ENCODE measurements at regions not wholly inside any gene's neighbourhood (a gene's known extent, or its start where the extent isn't known, plus 50 kb on each side); places are given as distances from the start of the nearest gene placed in this dataset.

GRCh38 chr6:14596410-14596809 lies 478.8 kb downstream of the CD83 start (continued):
- TF ChIP-seq YY1 (IDR thresholded peaks at IDR 0.05; ENCODE audit: extremely low read depth, insufficient replicate concordance, low read depth, low read length) (no peak), REST (IDR thresholded peaks at IDR 0.05; ENCODE audit: low read depth) (no peak), SP1 (IDR thresholded peaks at IDR 0.05; ENCODE audit: low read depth) (no peak), SRF (IDR thresholded peaks at IDR 0.05; ENCODE audit: low read depth) (no peak), RAD21 (IDR thresholded peaks at IDR 0.05; ENCODE audit: low read depth) (no peak), JUND (IDR thresholded peaks at IDR 0.05) (no peak), ZFX (IDR thresholded peaks at IDR 0.05) (no peak), CTCF (IDR thresholded peaks at IDR 0.05 in 2 of 3, conservative IDR thresholded peaks at IDR 0.05 in 1 of 3; ENCODE audit: borderline replicate concordance in 1 of 3, insufficient read depth in 1 of 3, low read depth in 2 of 3, low read length in 2 of 3) (no peak), CBX3 (IDR thresholded peaks at IDR 0.05; ENCODE audit: low read depth) (no peak), EZH2phosphoT487 (IDR thresholded peaks at IDR 0.05; ENCODE audit: borderline replicate concordance) (no peak)

GRCh38 chr6:14597090-14597489 lies 479.5 kb downstream of the CD83 start:
- RAD21 ChIA-PET (ENCODE audit: low non-redundant PET in 1 of 2, low total read pairs in 2 of 2, uncharacterized antibody in 2 of 2, unreplicated experiment in 2 of 2), result no interaction called here
- no peaks in the 10 kb centered on the region for H3K79me2 ChIP-seq (ENCODE audit: insufficient read depth, low read length)
- H3K27me3 ChIP-seq (ENCODE audit: insufficient read depth, low read length), result no peaks in the 10 kb centered on the region
- no peaks in the 10 kb centered on the region for H3K36me3 ChIP-seq (ENCODE audit: control insufficient read depth in 1 of 2, insufficient read depth in 2 of 2, low read length in 2 of 2)
- H3K9me3 ChIP-seq (ENCODE audit: control insufficient read depth in 1 of 2, insufficient read depth in 1 of 2, low read depth in 1 of 2, low read length in 2 of 2), result no peaks in the 10 kb centered on the region
- no peak overlapping the region for H3K4me3 ChIP-seq (replicated peaks in 1 of 2; ENCODE audit: low read depth in 1 of 2, low read length in 2 of 2)
- CTCF ChIA-PET, result no interaction called here
- TF ChIP-seq YY1 (IDR thresholded peaks at IDR 0.05; ENCODE audit: extremely low read depth, insufficient replicate concordance, low read depth, low read length), result no peak
- no peak for TF ChIP-seq SRF (IDR thresholded peaks at IDR 0.05; ENCODE audit: low read depth)
- TF ChIP-seq TCF7L2 (IDR thresholded peaks at IDR 0.05; ENCODE audit: borderline replicate concordance, extremely low read depth, insufficient read depth, insufficient read length), result no peak
- no peak for TF ChIP-seq POLR2AphosphoS5 (IDR thresholded peaks at IDR 0.05; ENCODE audit: low read depth, low read length)
- TF ChIP-seq CBX3 (IDR thresholded peaks at IDR 0.05; ENCODE audit: low read depth), result no peak
- POLR2A ChIA-PET, result no interaction called here
- H3K4me2 ChIP-seq (ENCODE audit: low read length), result no peak overlapping the region
- BruUV-seq (replicated peaks), result no TSS peak
- intact Hi-C loops (cut with micrococcal nuclease), result no loop called here
- no peak overlapping the region for H2AFZ ChIP-seq (ENCODE audit: low read depth, low read length, poor library complexity, severe bottlenecking)
- H3K9ac ChIP-seq (ENCODE audit: low read length), result no peak overlapping the region
- no peaks in the 10 kb centered on the region for H3K9me2 ChIP-seq (ENCODE audit: insufficient read depth)
- peaks cover 0 to 3% of the 10 kb centered on the region in 2 experiments; a peak in 1 of 4 replicates for H3K4me1 ChIP-seq (ENCODE audit: control insufficient read depth in 1 of 2, insufficient read depth in 2 of 2, low read length in 2 of 2)
- no peak overlapping the region for H3K27ac ChIP-seq (ENCODE audit: low read depth, low read length)
- ATAC-seq, result no peak
- DNase-seq (ENCODE audit: low read depth, low spot score), result no peak
- H4K20me1 ChIP-seq (ENCODE audit: insufficient read depth), result no peaks in the 10 kb centered on the region

Data from HCT116 (cell line).